DOHH2 (cell line): ENCODE measurements at regions not wholly inside any gene's neighbourhood (a gene's known extent, or its start where the extent isn't known, plus 50 kb on each side); places are given as distances from the start of the nearest gene placed in this dataset.

Experiments
- H3F3A ChIP-seq: fragments of 200-600 bp; sonication (generic), shearing (Covaris generic); 2 replicates; pipeline ENCODE4 v1.6.0; 2016; ENCODE audit warnings: antibody characterized with exemption, mild to moderate bottlenecking; ENCODE audit not compliant: control insufficient read depth, insufficient read depth
- H3K27ac ChIP-seq: fragments of 200-600 bp; sonication (generic); 2 replicates; pipeline ENCODE4 v1.5.1; 2014; ENCODE audit warnings: low read depth, mild to moderate bottlenecking, low read length, moderate library complexity
- H3K27me3 ChIP-seq: fragments of 200-600 bp; sonication (generic); 2 replicates; pipeline ENCODE4 v1.6.1; 2014; ENCODE audit warnings: mild to moderate bottlenecking, low read length, mixed read lengths; ENCODE audit not compliant: control insufficient read depth
- H3K36me3 ChIP-seq: fragments of 200-600 bp; sonication (generic); 2 replicates; pipeline ENCODE4 v1.6.1; 2014; ENCODE audit warnings: mild to moderate bottlenecking, low read length, moderate library complexity, mixed read lengths; ENCODE audit not compliant: control insufficient read depth
- H3K4me1 ChIP-seq: fragments of 200-600 bp; sonication (generic); 2 replicates; pipeline ENCODE4 v1.6.1; 2014; ENCODE audit warnings: mild to moderate bottlenecking, low read length, mixed read lengths; ENCODE audit not compliant: control insufficient read depth
- H3K4me2 ChIP-seq: fragments of 200-600 bp; sonication (generic); 2 replicates; pipeline ENCODE4 v1.6.0; 2014; ENCODE audit warnings: mild to moderate bottlenecking, low read length, moderate library complexity
- H3K4me3 ChIP-seq: fragments of 200-600 bp; sonication (generic); 2 replicates; pipeline ENCODE4 v1.5.1; 2014; ENCODE audit warnings: mild to moderate bottlenecking, low read length, mixed read lengths
- H3K79me2 ChIP-seq: fragments of 200-600 bp; sonication (generic); 2 replicates; pipeline ENCODE4 v1.6.1; 2014; ENCODE audit warnings: mild to moderate bottlenecking, low read length, mixed read lengths; ENCODE audit not compliant: control insufficient read depth
- H3K9me2 ChIP-seq: fragments of 200-600 bp; sonication (generic); replicated peaks from 2 replicates; pipeline ENCODE4 v1.6.1; 2014; ENCODE audit warnings: mild to moderate bottlenecking, low read length, mixed read lengths; ENCODE audit not compliant: control insufficient read depth
- H3K9me3 ChIP-seq: fragments of 200-600 bp; sonication (generic); 2 replicates; pipeline ENCODE4 v1.6.1; 2014; ENCODE audit warnings: antibody characterized with exemption, low read length, mixed read lengths; ENCODE audit not compliant: control insufficient read depth, insufficient read depth
- H4K20me1 ChIP-seq: fragments of 200-600 bp; sonication (generic); 2 replicates; pipeline ENCODE4 v1.6.0; 2014; ENCODE audit warnings: low read depth, mild to moderate bottlenecking, antibody characterized with exemption, low read length, moderate library complexity; ENCODE audit not compliant: control insufficient read depth, insufficient read depth
- CTCF ChIP-seq: fragments of 200-600 bp; sonication (generic); IDR thresholded peaks from one replicate; pipeline ENCODE4 v1.5.1; 2014; ENCODE audit warnings: antibody characterized with exemption, mild to moderate bottlenecking, low read depth, low read length; ENCODE audit not compliant: poor library complexity, severe bottlenecking
- EZH2phosphoT487 ChIP-seq: fragments of 200-600 bp; sonication (generic); IDR thresholded peaks from 2 replicates; pipeline ENCODE4 v1.6.1; 2017; ENCODE audit warnings: borderline replicate concordance, mild to moderate bottlenecking, antibody characterized with exemption, low read length, moderate library complexity, mixed read lengths

- TF ChIP-seq EZH2phosphoT487: no peak
- TF ChIP-seq CTCF: no peak
- H3F3A ChIP-seq: no peaks in the 10 kb centered on the region
- no peaks in the 10 kb centered on the region for H3K27me3 ChIP-seq
- no peaks in the 10 kb centered on the region for H3K9me2 ChIP-seq
- H3K4me3 ChIP-seq: no peak overlapping the region
- no peaks in the 10 kb centered on the region for H3K9me3 ChIP-seq
- H3K27ac ChIP-seq: no peak overlapping the region
- no peaks in the 10 kb centered on the region for H3K79me2 ChIP-seq
- H3K36me3 ChIP-seq: no peaks in the 10 kb centered on the region
- H3K4me1 ChIP-seq: no peaks in the 10 kb centered on the region
- H3K4me2 ChIP-seq: no peak overlapping the region
- no peaks in the 10 kb centered on the region for H4K20me1 ChIP-seq
Measured at GRCh38 chr9:25205285-25205684, 473.0 kb downstream of the TUSC1 start.

GRCh38 chr9:25177858-25178257 is 500.4 kb downstream of the TUSC1 start:
- H4K20me1 ChIP-seq: no peaks in the 10 kb centered on the region
- no peak overlapping the region for H3K4me2 ChIP-seq
- no peaks in the 10 kb centered on the region for H3K4me1 ChIP-seq
- no peak overlapping the region for H3K4me3 ChIP-seq
- H3K79me2 ChIP-seq: no peaks in the 10 kb centered on the region
- no peak overlapping the region for H3K27ac ChIP-seq
- H3F3A ChIP-seq: no peaks in the 10 kb centered on the region
- H3K27me3 ChIP-seq: no peaks in the 10 kb centered on the region
- no peaks in the 10 kb centered on the region; the same call in 1 of the 2 replicates for H3K9me3 ChIP-seq
- H3K9me2 ChIP-seq: no peaks in the 10 kb centered on the region
- no peaks in the 10 kb centered on the region for H3K36me3 ChIP-seq
- no peak for TF ChIP-seq EZH2phosphoT487
- no peak for TF ChIP-seq CTCF

GRCh38 chr9:25129537-25129936 is 548.7 kb downstream of the TUSC1 start:
- no peak overlapping the region for H3K27ac ChIP-seq
- no peaks in the 10 kb centered on the region for H3K9me3 ChIP-seq
- no peaks in the 10 kb centered on the region for H3K27me3 ChIP-seq
- no peak overlapping the region for H3K4me2 ChIP-seq
- H3K4me1 ChIP-seq: no peaks in the 10 kb centered on the region
- H3K36me3 ChIP-seq: no peaks in the 10 kb centered on the region
- H3K79me2 ChIP-seq: no peaks in the 10 kb centered on the region
- H4K20me1 ChIP-seq: no peaks in the 10 kb centered on the region
- TF ChIP-seq EZH2phosphoT487 (no peak), CTCF (no peak)
- H3K4me3 ChIP-seq: no peak overlapping the region
- H3K9me2 ChIP-seq: no peaks in the 10 kb centered on the region
- H3F3A ChIP-seq: no peaks in the 10 kb centered on the region

- Histone ChIP-seq H3K4me2 (no peak overlapping the region), H4K20me1 (no peaks in the 10 kb centered on the region), H3K79me2 (no peaks in the 10 kb centered on the region)
Measured at GRCh38 chr9:25121811-25122210, 556.4 kb downstream of the TUSC1 start.

More at GRCh38 chr9:25121811-25122210, 556.4 kb downstream of the TUSC1 start:
- H3K4me1 ChIP-seq: no peaks in the 10 kb centered on the region
- H3K9me2 ChIP-seq: no peaks in the 10 kb centered on the region
- no peak overlapping the region for H3K27ac ChIP-seq
- no peaks in the 10 kb centered on the region for H3F3A ChIP-seq
- H3K9me3 ChIP-seq: no peaks in the 10 kb centered on the region
- no peaks in the 10 kb centered on the region for H3K27me3 ChIP-seq
- H3K36me3 ChIP-seq: no peaks in the 10 kb centered on the region
- no peak overlapping the region for H3K4me3 ChIP-seq
- TF ChIP-seq CTCF (no peak), EZH2phosphoT487 (no peak)
